K562 (cell line): ENCODE measurements at regions not wholly inside any gene's neighbourhood (a gene's known extent, or its start where the extent isn't known, plus 50 kb on each side); places are given as distances from the start of the nearest gene placed in this dataset.

Experiments used
- EZH2 ChIP-seq: IDR thresholded peaks from 2 replicates; pipeline ENCODE4 v1.6.1; 2012; ENCODE audit warnings: low read depth, mild to moderate bottlenecking, inconsistent platforms, low read length, borderline replicate concordance
- KDM1A ChIP-seq, 2 experiments: fragments of 450-650 bp; IDR thresholded peaks; 2 replicates each; pipeline ENCODE4 v1.6.1; 2016; ENCODE audit warnings: mild to moderate bottlenecking in 2 of 2
- MAFF ChIP-seq: IDR thresholded peaks from 2 replicates; pipeline ENCODE4 v1.6.1; 2012; ENCODE audit warnings: low read length, improper control_type of control experiment
- MTA2 ChIP-seq: fragments of 450-650 bp; IDR thresholded peaks from 2 replicates; pipeline ENCODE4 v1.6.1; 2016; ENCODE audit warnings: low read depth
- POLR2A ChIP-seq: fragments of 450-650 bp; conservative IDR thresholded peaks from 2 replicates; pipeline ENCODE4 v1.6.1; 2016
- RAD21 ChIP-seq, 2 experiments: fragments of 250-450 bp in 1 of 2; fragments of 450-650 bp in 1 of 2; sonication (Bioruptor Pico) in 1 of 2; formaldehyde crosslinking in 1 of 2; IDR thresholded peaks in 1 of 2; conservative IDR thresholded peaks in 1 of 2; 2 replicates each; pipeline versions ENCODE4 v1.4.0 to v1.8.0; 2020 to 2022; ENCODE audit warnings: mild to moderate bottlenecking in 2 of 2, moderate library complexity in 1 of 2
- SIRT6 ChIP-seq: IDR thresholded peaks from one replicate; pipeline ENCODE4 v1.6.1; 2012; ENCODE audit warnings: low read depth, mild to moderate bottlenecking, control low read depth, inconsistent platforms, low read length, moderate library complexity
- SMC3 ChIP-seq: conservative IDR thresholded peaks from 2 replicates; pipeline ENCODE4 v1.6.1; 2011; ENCODE audit warnings: low read depth, low read length, improper control_type of control experiment; ENCODE audit not compliant: insufficient read depth
- ZNF143 ChIP-seq: sonication (generic); formaldehyde crosslinking; IDR thresholded peaks from 2 replicates; pipeline ENCODE4 v1.9.0; 2022; ENCODE audit warnings: mild to moderate bottlenecking, missing genetic modification reagents
- TF ChIP-seq, protein P1 (sequence below): sonication (generic); formaldehyde crosslinking; IDR thresholded peaks from 2 replicates; pipeline ENCODE4 v1.8.0; 2022; ENCODE audit warnings: missing genetic modification reagents, mild to moderate bottlenecking, borderline replicate concordance
- TF ChIP-seq, protein P2 (sequence below): fragments of 450-650 bp; formaldehyde crosslinking; IDR thresholded peaks from 2 replicates; pipeline ENCODE4 v1.4.0; 2020; ENCODE audit warnings: mild to moderate bottlenecking, mixed read lengths
- TF ChIP-seq, protein P3 (sequence below), 3 experiments: IDR thresholded peaks in 2 of 3; conservative IDR thresholded peaks in 1 of 3; 2 replicates each; pipeline ENCODE4 v1.5.1; 2011 to 2012; ENCODE audit warnings: low read length in 3 of 3, mild to moderate bottlenecking in 3 of 3, control low read depth in 2 of 3, improper control_type of control experiment in 1 of 3, inconsistent platforms in 1 of 3, low read depth in 1 of 3, mixed read lengths in 1 of 3, moderate library complexity in 1 of 3; ENCODE audit not compliant: insufficient read depth in 2 of 3
- TF ChIP-seq, protein P4 (sequence below): sonication (generic); formaldehyde crosslinking; IDR thresholded peaks from 2 replicates; pipeline ENCODE4 v1.8.0; 2022; ENCODE audit warnings: missing genetic modification reagents, mild to moderate bottlenecking, moderate library complexity, borderline replicate concordance

DNA sequence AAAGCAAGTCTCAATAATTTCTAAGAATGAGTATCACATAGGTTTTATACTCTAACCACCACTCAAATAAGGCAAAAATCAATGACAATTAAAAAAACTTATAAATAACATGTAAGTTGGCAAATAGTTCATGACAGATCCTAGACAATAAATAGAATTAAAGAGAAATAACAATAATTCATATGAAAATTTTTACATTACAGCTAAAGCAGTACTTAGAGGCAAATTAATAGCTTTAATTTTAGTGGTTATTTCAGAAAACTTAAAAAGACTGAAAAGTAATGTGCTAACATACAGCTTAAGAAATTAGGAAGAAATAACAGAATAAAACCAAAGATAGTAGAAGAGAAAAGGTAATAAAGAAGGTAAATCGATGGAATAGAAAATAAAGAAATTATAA, 179.9 kb upstream of the SPAG17 start:
- TF ChIP-seq, protein P1, sequence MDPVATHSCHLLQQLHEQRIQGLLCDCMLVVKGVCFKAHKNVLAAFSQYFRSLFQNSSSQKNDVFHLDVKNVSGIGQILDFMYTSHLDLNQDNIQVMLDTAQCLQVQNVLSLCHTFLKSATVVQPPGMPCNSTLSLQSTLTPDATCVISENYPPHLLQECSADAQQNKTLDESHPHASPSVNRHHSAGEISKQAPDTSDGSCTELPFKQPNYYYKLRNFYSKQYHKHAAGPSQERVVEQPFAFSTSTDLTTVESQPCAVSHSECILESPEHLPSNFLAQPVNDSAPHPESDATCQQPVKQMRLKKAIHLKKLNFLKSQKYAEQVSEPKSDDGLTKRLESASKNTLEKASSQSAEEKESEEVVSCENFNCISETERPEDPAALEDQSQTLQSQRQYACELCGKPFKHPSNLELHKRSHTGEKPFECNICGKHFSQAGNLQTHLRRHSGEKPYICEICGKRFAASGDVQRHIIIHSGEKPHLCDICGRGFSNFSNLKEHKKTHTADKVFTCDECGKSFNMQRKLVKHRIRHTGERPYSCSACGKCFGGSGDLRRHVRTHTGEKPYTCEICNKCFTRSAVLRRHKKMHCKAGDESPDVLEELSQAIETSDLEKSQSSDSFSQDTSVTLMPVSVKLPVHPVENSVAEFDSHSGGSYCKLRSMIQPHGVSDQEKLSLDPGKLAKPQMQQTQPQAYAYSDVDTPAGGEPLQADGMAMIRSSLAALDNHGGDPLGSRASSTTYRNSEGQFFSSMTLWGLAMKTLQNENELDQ (CRISPR knock-in tag): no peak
- TF ChIP-seq ZNF143: no peak
- TF ChIP-seq KDM1A (IDR thresholded peaks at IDR 0.05): no peak
- TF ChIP-seq EZH2: no peak
- no peak for TF ChIP-seq MAFF
- TF ChIP-seq SIRT6: no peak
- TF ChIP-seq POLR2A: no peak
- TF ChIP-seq, protein P2, sequence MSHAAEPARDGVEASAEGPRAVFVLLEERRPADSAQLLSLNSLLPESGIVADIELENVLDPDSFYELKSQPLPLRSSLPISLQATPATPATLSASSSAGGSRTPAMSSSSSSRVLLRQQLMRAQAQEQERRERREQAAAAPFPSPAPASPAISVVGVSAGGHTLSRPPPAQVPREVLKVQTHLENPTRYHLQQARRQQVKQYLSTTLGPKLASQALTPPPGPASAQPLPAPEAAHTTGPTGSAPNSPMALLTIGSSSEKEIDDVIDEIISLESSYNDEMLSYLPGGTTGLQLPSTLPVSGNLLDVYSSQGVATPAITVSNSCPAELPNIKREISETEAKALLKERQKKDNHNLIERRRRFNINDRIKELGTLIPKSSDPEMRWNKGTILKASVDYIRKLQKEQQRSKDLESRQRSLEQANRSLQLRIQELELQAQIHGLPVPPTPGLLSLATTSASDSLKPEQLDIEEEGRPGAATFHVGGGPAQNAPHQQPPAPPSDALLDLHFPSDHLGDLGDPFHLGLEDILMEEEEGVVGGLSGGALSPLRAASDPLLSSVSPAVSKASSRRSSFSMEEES (CRISPR knock-in tag): no peak
- TF ChIP-seq, protein P3, sequence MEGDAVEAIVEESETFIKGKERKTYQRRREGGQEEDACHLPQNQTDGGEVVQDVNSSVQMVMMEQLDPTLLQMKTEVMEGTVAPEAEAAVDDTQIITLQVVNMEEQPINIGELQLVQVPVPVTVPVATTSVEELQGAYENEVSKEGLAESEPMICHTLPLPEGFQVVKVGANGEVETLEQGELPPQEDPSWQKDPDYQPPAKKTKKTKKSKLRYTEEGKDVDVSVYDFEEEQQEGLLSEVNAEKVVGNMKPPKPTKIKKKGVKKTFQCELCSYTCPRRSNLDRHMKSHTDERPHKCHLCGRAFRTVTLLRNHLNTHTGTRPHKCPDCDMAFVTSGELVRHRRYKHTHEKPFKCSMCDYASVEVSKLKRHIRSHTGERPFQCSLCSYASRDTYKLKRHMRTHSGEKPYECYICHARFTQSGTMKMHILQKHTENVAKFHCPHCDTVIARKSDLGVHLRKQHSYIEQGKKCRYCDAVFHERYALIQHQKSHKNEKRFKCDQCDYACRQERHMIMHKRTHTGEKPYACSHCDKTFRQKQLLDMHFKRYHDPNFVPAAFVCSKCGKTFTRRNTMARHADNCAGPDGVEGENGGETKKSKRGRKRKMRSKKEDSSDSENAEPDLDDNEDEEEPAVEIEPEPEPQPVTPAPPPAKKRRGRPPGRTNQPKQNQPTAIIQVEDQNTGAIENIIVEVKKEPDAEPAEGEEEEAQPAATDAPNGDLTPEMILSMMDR (IDR thresholded peaks at IDR 0.05 in 2 of 3, conservative IDR thresholded peaks at IDR 0.05 in 1 of 3; ENCODE audit: insufficient read depth in 2 of 3, low read depth in 1 of 3, low read length in 3 of 3): no peak
- TF ChIP-seq RAD21 (CRISPR knock-in tag; conservative IDR thresholded peaks at IDR 0.05 in 1 of 2, IDR thresholded peaks at IDR 0.05 in 1 of 2): no peak
- no peak for TF ChIP-seq MTA2
- TF ChIP-seq, protein P4, sequence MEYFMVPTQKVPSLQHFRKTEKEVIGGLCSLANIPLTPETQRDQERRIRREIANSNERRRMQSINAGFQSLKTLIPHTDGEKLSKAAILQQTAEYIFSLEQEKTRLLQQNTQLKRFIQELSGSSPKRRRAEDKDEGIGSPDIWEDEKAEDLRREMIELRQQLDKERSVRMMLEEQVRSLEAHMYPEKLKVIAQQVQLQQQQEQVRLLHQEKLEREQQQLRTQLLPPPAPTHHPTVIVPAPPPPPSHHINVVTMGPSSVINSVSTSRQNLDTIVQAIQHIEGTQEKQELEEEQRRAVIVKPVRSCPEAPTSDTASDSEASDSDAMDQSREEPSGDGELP (CRISPR knock-in tag): no peak
- no peak for TF ChIP-seq SMC3
